Nephron progenitor cell (in vitro differentiated cells): ENCODE measurements at regions not wholly inside any gene's neighbourhood (a gene's known extent, or its start where the extent isn't known, plus 50 kb on each side); places are given as distances from the start of the nearest gene placed in this dataset.
"Not testable (repeated sequence)": the region's sequence is repeated elsewhere in the genome, so short reads cannot be mapped to it uniquely, and the experiment has no call there.

ENCODE experiments used
- DNase-seq: peaks from one replicate; pipeline ENCODE4 v3.0.0; 2021
- H3K27ac Mint-ChIP-seq: 2 replicates; pipeline ENCODE4 v1.8.0; 2021; ENCODE audit warnings: mild to moderate bottlenecking, moderate library complexity, mixed read lengths
- H3K27me3 Mint-ChIP-seq: 2 replicates; pipeline ENCODE4 v1.8.0; 2021; ENCODE audit warnings: mild to moderate bottlenecking, low read depth, mixed read lengths; ENCODE audit not compliant: poor library complexity
- H3K36me3 Mint-ChIP-seq: 2 replicates; pipeline ENCODE4 v1.8.0; 2021; ENCODE audit warnings: low read depth, mixed read lengths
- H3K4me1 Mint-ChIP-seq: 2 replicates; pipeline ENCODE4 v1.8.0; 2021; ENCODE audit warnings: mixed read lengths
- H3K4me3 Mint-ChIP-seq: 2 replicates; pipeline ENCODE4 v1.8.0; 2021; ENCODE audit warnings: mild to moderate bottlenecking, moderate library complexity, mixed read lengths
- H3K9me3 Mint-ChIP-seq: 2 replicates; pipeline ENCODE4 v1.8.0; 2021; ENCODE audit warnings: mild to moderate bottlenecking, moderate library complexity, mixed read lengths
- CTCF ChIP-seq: fragments of 200-600 bp; sonication (generic); IDR thresholded peaks from 2 replicates; pipeline ENCODE4 v1.5.0; 2021; ENCODE audit warnings: antibody characterized with exemption

- no peak for DNase-seq
- no peaks in the 10 kb centered on the region for H3K27me3 Mint-ChIP-seq
- TF ChIP-seq CTCF, result no peak
- H3K4me1 Mint-ChIP-seq, result no peaks in the 10 kb centered on the region
- H3K27ac Mint-ChIP-seq, result no peak overlapping the region
- no peak overlapping the region for H3K4me3 Mint-ChIP-seq
- H3K36me3 Mint-ChIP-seq, result no peaks in the 10 kb centered on the region
- H3K9me3 Mint-ChIP-seq, result no peaks in the 10 kb centered on the region
These were observed 763.2 kb upstream of the TPTE start for GRCh38 chr21:9758141-9758540.

GRCh38 chr21:9758888-9759287 lies 762.5 kb upstream of the TPTE start:
- H3K9me3 Mint-ChIP-seq, result no peaks in the 10 kb centered on the region
- H3K36me3 Mint-ChIP-seq, result no peaks in the 10 kb centered on the region
- no peak overlapping the region for H3K4me3 Mint-ChIP-seq
- DNase-seq, result no peak
- no peak overlapping the region for H3K27ac Mint-ChIP-seq
- no peaks in the 10 kb centered on the region for H3K4me1 Mint-ChIP-seq
- no peaks in the 10 kb centered on the region for H3K27me3 Mint-ChIP-seq
- TF ChIP-seq CTCF, result no peak

GRCh38 chr21:9759972-9760371 lies 761.4 kb upstream of the TPTE start:
- Mint-ChIP-seq H3K9me3 (no peaks in the 10 kb centered on the region), H3K27me3 (no peaks in the 10 kb centered on the region), H3K4me1 (no peaks in the 10 kb centered on the region), H3K36me3 (no peaks in the 10 kb centered on the region), H3K4me3 (no peak overlapping the region), H3K27ac (no peak overlapping the region)
- no peak for TF ChIP-seq CTCF
- no peak for DNase-seq

- no peak overlapping the region for H3K27ac Mint-ChIP-seq
- no peak for TF ChIP-seq CTCF
- H3K36me3 Mint-ChIP-seq, result no peaks in the 10 kb centered on the region
- no peaks in the 10 kb centered on the region for H3K4me1 Mint-ChIP-seq
- H3K4me3 Mint-ChIP-seq, result no peak overlapping the region
- no peak for DNase-seq
- no peaks in the 10 kb centered on the region for H3K27me3 Mint-ChIP-seq
- no peaks in the 10 kb centered on the region for H3K9me3 Mint-ChIP-seq
These were observed 760.8 kb upstream of the TPTE start for GRCh38 chr21:9760398-9761074.

GRCh38 chr21:9763306-9763705 lies 758.1 kb upstream of the TPTE start:
- no peak overlapping the region for H3K4me3 Mint-ChIP-seq
- no peaks in the 10 kb centered on the region for H3K4me1 Mint-ChIP-seq
- H3K9me3 Mint-ChIP-seq, result peaks cover 9% of the 10 kb centered on the region
- no peak for DNase-seq
- no peaks in the 10 kb centered on the region for H3K36me3 Mint-ChIP-seq
- no peak for TF ChIP-seq CTCF
- no peaks in the 10 kb centered on the region for H3K27me3 Mint-ChIP-seq
- no peak overlapping the region for H3K27ac Mint-ChIP-seq

GRCh38 chr21:9763807-9764206 lies 757.6 kb upstream of the TPTE start:
- H3K4me3 Mint-ChIP-seq, result no peak overlapping the region
- no peaks in the 10 kb centered on the region for H3K36me3 Mint-ChIP-seq
- no peaks in the 10 kb centered on the region for H3K4me1 Mint-ChIP-seq
- H3K27me3 Mint-ChIP-seq, result no peaks in the 10 kb centered on the region
- no peak for DNase-seq
- TF ChIP-seq CTCF, result no peak
- H3K27ac Mint-ChIP-seq, result no peak overlapping the region
- H3K9me3 Mint-ChIP-seq, result peaks cover 9% of the 10 kb centered on the region

- not testable (repeated sequence) for H3K36me3 Mint-ChIP-seq, H3K9me3 Mint-ChIP-seq, H3K4me1 Mint-ChIP-seq, DNase-seq, H3K27me3 Mint-ChIP-seq, H3K4me3 Mint-ChIP-seq, H3K27ac Mint-ChIP-seq
These were observed 757.1 kb upstream of the TPTE start for GRCh38 chr21:9764294-9764693.

GRCh38 chr21:9765538-9765937 lies 755.8 kb upstream of the TPTE start:
- H3K27ac Mint-ChIP-seq, H3K4me1 Mint-ChIP-seq, H3K9me3 Mint-ChIP-seq, H3K4me3 Mint-ChIP-seq, DNase-seq, H3K36me3 Mint-ChIP-seq, H3K27me3 Mint-ChIP-seq: not testable (repeated sequence)
